Central memory CD8-positive, alpha-beta T cell (primary cell): ENCODE measurements at regions not wholly inside any gene's neighbourhood (a gene's known extent, or its start where the extent isn't known, plus 50 kb on each side); places are given as distances from the start of the nearest gene placed in this dataset.

Experiments used
- ATAC-seq: fragments of 150-1000 bp; cut with Tn5 transposase; replicated peaks from 2 replicates; pipeline ENCODE4 v1.10.0; 2022; ENCODE audit warnings: mild to moderate bottlenecking, moderate FRiP score, moderate number of reproducible peaks; ENCODE audit not compliant: poor library complexity, severe bottlenecking; ENCODE audit errors: extremely low read depth
- DNase-seq, 2 donors: peaks; one replicate each; pipeline ENCODE4 v3.0.0; 2021; ENCODE audit warnings: low spot score in 2 of 2
- H3K27ac Mint-ChIP-seq: one replicate; pipeline ENCODE4 v1.8.0; 2022; ENCODE audit warnings: low read depth, mild to moderate bottlenecking, moderate library complexity, mixed read lengths
- H3K27me3 Mint-ChIP-seq: one replicate; pipeline ENCODE4 v1.8.0; 2022; ENCODE audit warnings: mixed read lengths
- H3K36me3 Mint-ChIP-seq: one replicate; pipeline ENCODE4 v1.8.0; 2022; ENCODE audit warnings: mild to moderate bottlenecking, moderate library complexity, mixed read lengths; ENCODE audit not compliant: insufficient read depth
- H3K4me1 Mint-ChIP-seq: one replicate; pipeline ENCODE4 v1.8.0; 2022; ENCODE audit warnings: mixed read lengths
- H3K4me3 Mint-ChIP-seq: one replicate; pipeline ENCODE4 v1.8.0; 2022; ENCODE audit warnings: mild to moderate bottlenecking, moderate library complexity, mixed read lengths
- H3K9me3 Mint-ChIP-seq: one replicate; pipeline ENCODE4 v1.8.0; 2022; ENCODE audit warnings: mixed read lengths

DNA sequence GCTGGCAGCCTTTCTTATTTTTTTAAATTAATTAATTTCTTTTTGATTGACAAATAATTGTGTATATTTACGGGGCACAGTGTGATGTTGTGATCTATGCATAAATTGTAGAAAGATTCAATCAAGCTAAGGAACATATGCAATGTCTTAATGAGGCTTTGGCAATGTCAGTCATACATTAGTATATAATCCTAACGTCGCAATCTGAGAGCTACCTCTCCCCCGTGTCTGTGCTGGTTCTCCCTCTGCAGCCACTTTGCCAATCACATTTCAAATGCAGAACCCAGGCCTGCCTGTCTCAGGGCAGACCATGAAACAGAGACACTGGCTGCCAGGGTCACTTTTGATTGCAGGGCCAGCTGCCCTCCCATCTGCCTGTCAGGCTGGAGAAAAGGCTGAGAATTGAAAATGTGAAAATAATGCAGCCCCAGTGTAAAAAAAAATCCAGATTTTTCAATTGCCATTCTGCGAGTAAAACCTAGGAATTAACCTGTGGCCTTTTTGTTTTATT is 56.3 kb downstream of the SLC24A2 start:
- no peak overlapping the region for H3K27ac Mint-ChIP-seq
- ATAC-seq (no peak), DNase-seq (no peak)
- no peaks in the 10 kb centered on the region for H3K9me3 Mint-ChIP-seq
- no peaks in the 10 kb centered on the region for H3K36me3 Mint-ChIP-seq
- H3K4me3 Mint-ChIP-seq: no peak overlapping the region
- H3K27me3 Mint-ChIP-seq: no peaks in the 10 kb centered on the region
- H3K4me1 Mint-ChIP-seq: no peaks in the 10 kb centered on the region

- ATAC-seq (no peak), DNase-seq (no peak)
- no peaks in the 10 kb centered on the region for H3K27me3 Mint-ChIP-seq
- H3K4me1 Mint-ChIP-seq: no peaks in the 10 kb centered on the region
- H3K27ac Mint-ChIP-seq: no peak overlapping the region
- H3K36me3 Mint-ChIP-seq: no peaks in the 10 kb centered on the region
- no peaks in the 10 kb centered on the region for H3K9me3 Mint-ChIP-seq
- H3K4me3 Mint-ChIP-seq: no peak overlapping the region
Observed at GRCh38 chr9:19728101-19728500, 60.7 kb downstream of the SLC24A2 start.

GRCh38 chr9:19725970-19726369 is 62.9 kb downstream of the SLC24A2 start:
- DNase-seq: no peak
- Mint-ChIP-seq H3K4me1 (no peaks in the 10 kb centered on the region), H3K4me3 (no peak overlapping the region), H3K36me3 (no peaks in the 10 kb centered on the region), H3K27ac (no peak overlapping the region), H3K9me3 (no peaks in the 10 kb centered on the region), H3K27me3 (peaks cover 9% of the 10 kb centered on the region)
- no peak for ATAC-seq

DNA sequence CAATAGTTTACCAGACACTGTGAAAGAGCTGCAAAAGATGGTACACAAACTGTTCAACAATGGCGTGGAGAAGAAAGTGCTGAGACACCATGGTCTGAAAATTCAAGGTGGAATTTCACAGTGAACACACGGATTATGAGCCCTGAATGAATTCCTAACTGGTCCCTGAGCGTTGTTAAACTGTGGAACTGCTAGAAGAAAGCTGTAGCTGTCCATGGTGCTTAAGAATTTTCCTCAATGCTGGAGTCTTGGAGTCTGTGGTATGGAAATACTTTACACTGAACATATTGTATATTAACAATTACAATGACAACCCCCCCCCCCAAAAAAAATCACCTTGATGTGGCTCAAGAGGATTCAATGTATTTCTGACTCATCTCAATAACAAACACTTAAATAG is 68.5 kb downstream of the SLC24A2 start:
- Mint-ChIP-seq H3K4me3 (no peak overlapping the region), H3K27me3 (peaks cover 9% of the 10 kb centered on the region), H3K27ac (no peak overlapping the region), H3K36me3 (peaks cover 2% of the 10 kb centered on the region), H3K9me3 (no peaks in the 10 kb centered on the region), H3K4me1 (no peaks in the 10 kb centered on the region)
- ATAC-seq (no peak), DNase-seq (no peak)

GRCh38 chr9:19703702-19704101 is 85.1 kb downstream of the SLC24A2 start:
- DNase-seq: no peak
- peaks cover 25% of the 10 kb centered on the region for H3K27me3 Mint-ChIP-seq
- ATAC-seq: no peak
- no peak overlapping the region for H3K4me3 Mint-ChIP-seq
- no peaks in the 10 kb centered on the region for H3K9me3 Mint-ChIP-seq
- H3K27ac Mint-ChIP-seq: no peak overlapping the region
- no peaks in the 10 kb centered on the region for H3K4me1 Mint-ChIP-seq
- no peaks in the 10 kb centered on the region for H3K36me3 Mint-ChIP-seq

DNA sequence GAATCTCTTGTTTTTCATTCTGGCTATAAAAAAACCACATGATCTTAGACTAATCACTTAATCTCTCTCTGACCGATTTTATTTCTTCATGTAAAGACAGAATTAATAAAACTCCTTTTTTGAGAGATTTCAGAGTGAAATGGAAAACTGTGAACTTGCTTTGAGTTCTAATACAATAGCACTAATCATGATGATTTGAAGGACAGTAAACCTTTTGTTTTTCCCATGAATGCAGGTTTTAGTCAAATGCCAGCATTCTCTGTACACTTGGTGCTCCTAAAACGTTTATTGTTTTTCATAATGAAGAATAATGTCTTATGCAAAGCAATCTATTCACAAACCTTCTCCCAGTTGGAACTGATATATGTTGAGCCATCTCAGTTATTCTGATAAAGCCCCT is 86.8 kb downstream of the SLC24A2 start:
- Mint-ChIP-seq H3K4me3 (no peak overlapping the region), H3K27me3 (peaks cover 25% of the 10 kb centered on the region), H3K27ac (no peak overlapping the region), H3K36me3 (no peaks in the 10 kb centered on the region), H3K9me3 (no peaks in the 10 kb centered on the region), H3K4me1 (no peaks in the 10 kb centered on the region)
- DNase-seq (no peak), ATAC-seq (no peak)

- Mint-ChIP-seq H3K4me3 (no peak overlapping the region), H3K27me3 (peaks cover 25% of the 10 kb centered on the region), H3K36me3 (no peaks in the 10 kb centered on the region), H3K27ac (no peak overlapping the region), H3K9me3 (no peaks in the 10 kb centered on the region), H3K4me1 (no peaks in the 10 kb centered on the region)
- DNase-seq (no peak), ATAC-seq (no peak)
Observed at GRCh38 chr9:19701274-19701673, 87.6 kb downstream of the SLC24A2 start.

DNA sequence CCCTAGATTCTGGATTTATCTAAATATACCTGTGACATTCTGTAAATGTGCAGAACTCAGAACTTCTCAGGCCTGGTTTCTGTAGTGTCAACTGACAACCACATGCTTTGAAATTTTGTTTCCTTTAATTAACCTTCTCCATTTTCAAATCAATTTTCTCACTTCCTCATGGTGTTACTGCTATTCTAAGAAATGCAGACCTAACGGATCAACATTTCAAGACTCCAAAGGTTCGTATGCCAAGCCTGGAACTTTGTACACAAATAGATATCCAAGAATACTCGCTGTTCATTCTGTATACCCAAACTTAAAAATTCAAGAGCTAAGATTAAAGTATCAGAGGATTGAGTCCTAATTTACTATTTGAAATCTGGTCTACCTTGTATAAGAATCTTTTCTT is 88.1 kb downstream of the SLC24A2 start:
- DNase-seq: no peak
- no peak overlapping the region for H3K27ac Mint-ChIP-seq
- H3K36me3 Mint-ChIP-seq: no peaks in the 10 kb centered on the region
- no peaks in the 10 kb centered on the region for H3K9me3 Mint-ChIP-seq
- no peaks in the 10 kb centered on the region for H3K4me1 Mint-ChIP-seq
- H3K4me3 Mint-ChIP-seq: no peak overlapping the region
- H3K27me3 Mint-ChIP-seq: peaks cover 25% of the 10 kb centered on the region
- no peak for ATAC-seq

- no peaks in the 10 kb centered on the region for H3K4me1 Mint-ChIP-seq
- DNase-seq (no peak), ATAC-seq (no peak)
- no peaks in the 10 kb centered on the region for H3K9me3 Mint-ChIP-seq
- H3K4me3 Mint-ChIP-seq: no peak overlapping the region
- H3K36me3 Mint-ChIP-seq: no peaks in the 10 kb centered on the region
- H3K27me3 Mint-ChIP-seq: peaks cover 19% of the 10 kb centered on the region
- H3K27ac Mint-ChIP-seq: no peak overlapping the region
Observed at GRCh38 chr9:19699756-19700155, 89.1 kb downstream of the SLC24A2 start.

DNA sequence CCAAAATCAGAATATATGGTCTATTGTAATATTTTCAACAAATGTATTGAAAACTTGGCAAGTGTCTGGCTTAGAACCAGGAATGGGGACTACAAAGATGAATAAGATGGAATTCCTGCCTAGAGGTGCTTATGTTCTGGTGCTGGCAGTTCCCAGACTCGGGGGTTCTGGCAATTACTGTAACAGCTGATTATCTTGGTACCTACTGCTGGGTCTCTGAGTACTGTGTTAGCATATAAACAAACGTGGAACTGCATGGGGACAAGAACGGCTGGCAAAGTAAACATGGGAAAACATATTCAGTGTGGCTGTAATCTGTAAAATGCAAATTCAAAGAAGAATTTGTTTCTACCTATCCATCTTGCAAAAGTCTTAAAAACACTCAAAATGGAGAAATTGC is 89.9 kb downstream of the SLC24A2 start:
- peaks cover 11% of the 10 kb centered on the region for H3K27me3 Mint-ChIP-seq
- H3K4me1 Mint-ChIP-seq: no peaks in the 10 kb centered on the region
- H3K27ac Mint-ChIP-seq: no peak overlapping the region
- H3K36me3 Mint-ChIP-seq: no peaks in the 10 kb centered on the region
- DNase-seq: no peak
- no peak for ATAC-seq
- H3K9me3 Mint-ChIP-seq: no peaks in the 10 kb centered on the region
- no peak overlapping the region for H3K4me3 Mint-ChIP-seq

GRCh38 chr9:19694601-19695000 is 94.2 kb downstream of the SLC24A2 start:
- H3K4me1 Mint-ChIP-seq: no peaks in the 10 kb centered on the region
- H3K27ac Mint-ChIP-seq: no peak overlapping the region
- no peak for DNase-seq
- no peaks in the 10 kb centered on the region for H3K9me3 Mint-ChIP-seq
- H3K36me3 Mint-ChIP-seq: no peaks in the 10 kb centered on the region
- ATAC-seq: no peak
- H3K4me3 Mint-ChIP-seq: no peak overlapping the region
- H3K27me3 Mint-ChIP-seq: no peaks in the 10 kb centered on the region

DNA sequence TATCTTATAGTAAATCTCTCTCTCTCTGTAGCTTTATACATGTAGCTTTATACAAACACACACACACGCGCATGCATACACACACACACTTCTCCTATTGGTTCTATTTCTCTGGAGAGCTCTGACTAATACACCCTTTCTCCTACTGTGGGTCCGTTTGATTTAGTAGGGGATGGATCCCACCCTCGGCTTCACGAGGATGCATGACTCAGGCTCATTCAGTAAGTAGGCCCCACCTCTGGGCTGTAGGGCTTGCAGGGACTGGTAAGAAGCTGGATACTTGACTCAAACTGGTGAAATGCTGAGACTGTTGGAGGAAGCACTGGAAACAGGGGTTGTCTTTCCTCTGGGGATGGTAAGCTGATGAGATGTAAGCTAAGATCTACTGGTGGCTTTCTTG is 98.7 kb downstream of the SLC24A2 start:
- DNase-seq (no peak), ATAC-seq (no peak)
- no peak overlapping the region for H3K27ac Mint-ChIP-seq
- H3K36me3 Mint-ChIP-seq: no peaks in the 10 kb centered on the region
- no peaks in the 10 kb centered on the region for H3K4me1 Mint-ChIP-seq
- no peak overlapping the region for H3K4me3 Mint-ChIP-seq
- no peaks in the 10 kb centered on the region for H3K9me3 Mint-ChIP-seq
- no peaks in the 10 kb centered on the region for H3K27me3 Mint-ChIP-seq

GRCh38 chr9:19689328-19690101 is 99.3 kb downstream of the SLC24A2 start:
- Mint-ChIP-seq H3K4me3 (no peak overlapping the region), H3K36me3 (no peaks in the 10 kb centered on the region), H3K9me3 (no peaks in the 10 kb centered on the region), H3K27me3 (peaks cover 2% of the 10 kb centered on the region), H3K27ac (no peak overlapping the region), H3K4me1 (no peaks in the 10 kb centered on the region)
- ATAC-seq: no peak
- DNase-seq: no peak
